SK-N-MC (cell line): ENCODE measurements at regions not wholly inside any gene's neighbourhood (a gene's known extent, or its start where the extent isn't known, plus 50 kb on each side); places are given as distances from the start of the nearest gene placed in this dataset.

ENCODE experiments used
- EZH2 ChIP-seq: fragments of 200-600 bp; sonication (generic); IDR thresholded peaks from one replicate; pipeline ENCODE4 v1.6.1; 2017; ENCODE audit warnings: antibody characterized with exemption
- FOXP2 ChIP-seq: optimal IDR thresholded peaks from 2 replicates; pipeline ENCODE3; 2011; ENCODE audit warnings: mild to moderate bottlenecking, moderate library complexity; ENCODE audit not compliant: insufficient read depth; ENCODE audit errors: extremely low read length, control extremely low read depth
- POLR2AphosphoS5 ChIP-seq: IDR thresholded peaks from 2 replicates; pipeline ENCODE4 v1.6.1; 2012; ENCODE audit warnings: mild to moderate bottlenecking, low read depth, low read length, borderline replicate concordance

GRCh38 chr6:169953686-169954085 lies 202.3 kb downstream of the ERMARD start:
- TF ChIP-seq EZH2 = no peak
- no peak for TF ChIP-seq POLR2AphosphoS5
- no peak for TF ChIP-seq FOXP2
